Mucosa of rectum (tissue), 2 donors: ENCODE measurements at regions not wholly inside any gene's neighbourhood (a gene's known extent, or its start where the extent isn't known, plus 50 kb on each side); places are given as distances from the start of the nearest gene placed in this dataset.

Experiments used
- H3K27ac ChIP-seq, 2 donors: one replicate each; pipeline ENCODE4 v1.7.0; 2013; ENCODE audit warnings: inconsistent platforms in 2 of 2, low read depth in 2 of 2, low read length in 2 of 2
- H3K27me3 ChIP-seq, 2 donors: one replicate each; pipeline ENCODE4 v1.7.0; 2013; ENCODE audit warnings: low read length in 2 of 2; ENCODE audit not compliant: control insufficient read depth in 2 of 2, insufficient read depth in 2 of 2
- H3K36me3 ChIP-seq, 2 donors: one replicate each; pipeline ENCODE4 v1.7.0; 2013; ENCODE audit warnings: low read length in 2 of 2; ENCODE audit not compliant: control insufficient read depth in 2 of 2, insufficient read depth in 2 of 2
- H3K4me1 ChIP-seq, 2 donors: one replicate each; pipeline ENCODE4 v1.7.0; 2013; ENCODE audit warnings: low read length in 2 of 2, mild to moderate bottlenecking in 1 of 2; ENCODE audit not compliant: control insufficient read depth in 2 of 2, insufficient read depth in 2 of 2
- H3K4me3 ChIP-seq, 2 donors: one replicate each; pipeline ENCODE4 v1.7.0; 2013; ENCODE audit warnings: low read length in 2 of 2
- H3K9ac ChIP-seq, 2 donors: one replicate each; pipeline ENCODE4 v1.7.0; 2013; ENCODE audit warnings: low read length in 2 of 2, low read depth in 1 of 2, mild to moderate bottlenecking in 1 of 2
- H3K9me3 ChIP-seq, 2 donors: one replicate each; pipeline ENCODE4 v1.7.0; 2013; ENCODE audit warnings: low read length in 2 of 2; ENCODE audit not compliant: control insufficient read depth in 2 of 2
- donor health status: healthy.
- donor health status: Normal muscosa, but diverticular disease.

DNA sequence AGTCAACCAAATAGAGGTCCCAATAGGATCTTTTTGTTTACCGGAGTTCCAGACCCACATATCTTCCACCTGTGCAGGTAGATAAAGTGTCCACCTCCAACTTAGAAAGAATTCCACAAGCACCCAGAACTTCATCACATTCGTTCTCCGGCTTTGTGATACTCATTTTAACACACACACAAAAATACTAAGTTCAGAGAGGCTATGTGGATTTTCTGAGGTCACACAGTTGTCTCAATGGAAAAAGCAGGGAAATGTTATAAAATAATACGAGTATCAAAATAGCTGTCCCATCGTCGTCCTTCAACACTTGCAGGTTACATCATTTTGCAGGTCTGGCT, 137.5 kb downstream of the TMCO5A start:
- no peaks in the 10 kb centered on the region for H3K27me3 ChIP-seq
- peak overlapping the region; percentile 74 to 77 for H3K4me3 ChIP-seq
- H3K36me3 ChIP-seq: no peaks in the 10 kb centered on the region
- peak overlapping the region; percentile 92 to 94 for H3K27ac ChIP-seq
- no peaks in the 10 kb centered on the region for H3K9me3 ChIP-seq
- peaks cover 28 to 44% of the 10 kb centered on the region in 2 donors for H3K4me1 ChIP-seq
- H3K9ac ChIP-seq: peak overlapping the region; percentile 52 to 73

DNA sequence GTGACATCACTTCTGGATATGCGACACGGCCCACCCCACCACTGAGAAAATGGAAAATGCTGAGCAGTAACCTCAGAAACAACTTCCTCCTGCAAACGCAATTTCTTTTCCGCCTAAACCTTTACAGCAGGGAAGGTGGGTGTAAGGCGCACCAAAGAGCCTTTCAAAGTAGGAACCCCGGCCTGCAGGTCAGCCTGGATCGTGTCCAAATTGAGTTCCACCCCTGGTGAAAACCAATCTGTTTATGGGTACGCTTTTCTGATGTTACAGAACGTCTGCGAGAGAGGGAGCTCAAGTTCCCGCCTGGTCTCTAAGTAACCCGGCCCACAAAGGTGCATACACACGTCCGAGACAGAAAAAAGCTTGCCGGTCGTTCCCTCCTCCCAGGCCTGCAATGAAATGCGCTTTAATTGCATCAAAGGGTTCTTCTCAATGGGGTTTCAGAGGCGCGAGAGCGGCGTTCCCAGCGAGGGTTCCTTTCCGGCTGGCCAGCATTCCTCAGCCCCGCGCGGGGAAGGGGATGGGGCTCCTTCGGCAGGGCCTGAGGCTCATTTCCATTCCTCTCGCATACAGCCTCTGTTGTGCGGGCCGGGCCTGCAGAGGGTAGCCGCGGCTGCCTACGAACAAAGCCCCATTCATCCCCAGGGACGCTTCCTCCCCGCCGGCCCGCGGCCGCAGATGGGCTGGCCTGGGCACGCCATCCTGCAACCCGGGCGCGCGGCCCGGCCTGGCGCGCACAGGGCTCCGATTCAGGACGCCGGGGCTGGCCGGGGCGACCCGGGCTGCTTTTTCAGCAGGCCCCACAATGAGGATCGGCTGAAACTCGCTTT, 138.1 kb downstream of the TMCO5A start:
- Histone ChIP-seq H3K36me3 (no peaks in the 10 kb centered on the region), H3K4me1 (peaks cover 28 to 44% of the 10 kb centered on the region in 2 donors), H3K9ac (peak overlapping the region; percentile 52 to 73), H3K27ac (peak overlapping the region; percentile 92 to 94), H3K27me3 (no peaks in the 10 kb centered on the region), H3K9me3 (no peaks in the 10 kb centered on the region), H3K4me3 (peak overlapping the region; percentile 74 to 77)

DNA sequence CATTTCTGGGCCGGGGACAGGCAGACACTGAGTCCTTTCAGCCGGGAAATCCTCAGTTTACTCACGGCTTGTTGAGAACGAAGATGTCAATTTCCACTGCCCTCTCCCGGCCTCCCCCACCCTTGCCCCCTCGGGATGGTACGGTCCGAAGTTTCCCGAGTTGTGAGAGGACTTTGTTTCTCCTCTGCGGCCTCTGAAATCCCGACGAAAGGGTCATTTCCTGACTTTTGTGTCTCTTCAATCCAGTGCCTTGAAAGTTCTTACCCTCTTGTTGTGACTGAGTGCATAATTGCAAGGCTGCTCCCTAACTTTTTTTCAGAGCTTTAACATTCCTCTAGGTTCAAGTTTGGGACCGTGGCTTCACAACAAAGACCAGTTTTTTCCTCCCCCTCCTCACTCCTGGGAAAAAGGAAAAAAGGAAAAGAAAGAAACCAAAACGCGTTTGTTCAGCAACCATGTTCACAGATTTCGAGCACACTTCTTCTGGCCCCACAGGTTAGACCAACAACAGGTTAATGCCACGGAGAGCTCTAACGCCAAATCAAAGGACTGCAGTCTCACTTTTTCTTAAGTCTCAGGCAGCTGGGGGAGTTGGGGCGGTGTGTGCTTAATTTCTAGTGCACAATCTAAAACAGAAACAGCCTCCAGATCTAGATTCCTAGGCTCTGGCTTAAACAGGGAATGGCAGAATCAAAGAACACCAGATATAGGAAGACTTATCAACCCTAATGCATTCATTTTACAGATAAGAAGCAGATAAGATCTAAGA, 138.9 kb downstream of the TMCO5A start:
- H3K9me3 ChIP-seq: no peaks in the 10 kb centered on the region
- H3K27ac ChIP-seq: peak overlapping the region; percentile 92 to 94
- H3K4me3 ChIP-seq: peak overlapping the region; percentile 74 to 77
- H3K9ac ChIP-seq: peak overlapping the region; percentile 52 to 73
- no peaks in the 10 kb centered on the region for H3K27me3 ChIP-seq
- peaks cover 28 to 44% of the 10 kb centered on the region in 2 donors for H3K4me1 ChIP-seq
- H3K36me3 ChIP-seq: no peaks in the 10 kb centered on the region

DNA sequence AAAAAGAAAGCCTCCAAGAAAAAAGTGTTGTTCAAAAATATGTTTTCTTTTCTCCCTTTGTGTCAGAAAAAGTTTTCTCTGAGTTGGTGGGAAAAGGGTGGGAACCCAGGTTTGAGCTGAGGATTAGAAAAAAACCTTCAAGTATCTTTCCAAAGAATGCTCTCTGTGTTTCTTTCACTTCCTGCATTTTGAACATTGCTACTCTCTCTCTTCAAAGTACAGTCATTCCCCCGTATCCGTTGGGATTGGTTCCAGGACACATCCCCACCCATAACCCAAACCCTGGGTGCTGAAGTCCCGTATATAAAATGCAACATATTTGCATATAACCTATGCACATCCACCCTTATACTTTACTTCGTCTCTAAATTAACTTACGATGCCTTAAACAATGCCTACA, 139.6 kb downstream of the TMCO5A start:
- H3K9ac ChIP-seq: peak overlapping the region in 1 of 2 donors; percentile 73
- H3K4me3 ChIP-seq: peak overlapping the region in 1 of 2 donors; percentile 77
- H3K27me3 ChIP-seq: no peaks in the 10 kb centered on the region
- no peaks in the 10 kb centered on the region for H3K9me3 ChIP-seq
- no peaks in the 10 kb centered on the region for H3K36me3 ChIP-seq
- peak overlapping the region; percentile 92 to 94 for H3K27ac ChIP-seq
- peaks cover 23 to 38% of the 10 kb centered on the region in 2 donors for H3K4me1 ChIP-seq

DNA sequence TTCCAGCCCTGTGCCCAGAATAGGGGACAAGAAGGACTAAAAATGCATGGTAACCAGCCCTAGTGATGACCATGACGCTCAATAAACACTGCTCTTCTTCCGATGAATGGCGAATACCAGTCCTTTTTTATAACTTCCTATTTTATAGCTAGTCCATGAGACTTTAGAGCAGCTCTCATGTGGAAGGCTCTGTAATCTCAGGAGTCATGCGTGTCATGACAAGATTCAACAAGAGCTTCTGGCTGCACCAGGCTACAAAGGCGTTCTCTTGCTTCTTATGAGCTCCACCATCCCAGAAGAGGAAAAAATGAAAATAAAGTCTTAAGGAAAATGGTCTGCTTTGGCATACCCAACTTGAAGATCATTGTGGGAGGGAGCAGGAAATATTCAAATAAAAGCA, 141.0 kb downstream of the TMCO5A start:
- H3K36me3 ChIP-seq: no peaks in the 10 kb centered on the region
- no peak overlapping the region for H3K9ac ChIP-seq
- H3K9me3 ChIP-seq: no peaks in the 10 kb centered on the region
- H3K4me1 ChIP-seq: peaks cover 12 to 26% of the 10 kb centered on the region in 2 donors
- no peaks in the 10 kb centered on the region for H3K27me3 ChIP-seq
- no peak overlapping the region for H3K4me3 ChIP-seq
- H3K27ac ChIP-seq: no peak overlapping the region

DNA sequence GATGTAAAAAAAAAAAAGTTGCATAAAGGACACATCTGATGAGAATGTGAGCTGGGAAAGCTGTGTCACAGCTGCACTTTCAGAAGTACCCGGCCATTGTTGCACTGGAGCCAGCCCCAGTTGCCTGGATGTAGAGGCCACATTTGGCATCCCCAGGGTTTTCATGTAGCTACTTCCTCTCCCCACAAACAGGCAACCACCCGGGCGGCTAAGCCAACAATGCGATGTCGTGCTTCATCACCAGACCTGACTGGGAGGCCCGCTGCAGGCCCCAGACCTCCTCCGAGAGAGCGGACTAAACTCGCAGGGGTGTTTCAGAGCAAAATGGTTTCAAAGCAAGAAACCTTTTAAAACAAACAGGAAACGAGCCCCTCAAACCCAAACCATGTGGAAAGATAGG, 142.3 kb downstream of the TMCO5A start:
- H3K9ac ChIP-seq: no peak overlapping the region
- H3K27me3 ChIP-seq: no peaks in the 10 kb centered on the region
- no peaks in the 10 kb centered on the region for H3K36me3 ChIP-seq
- no peaks in the 10 kb centered on the region for H3K9me3 ChIP-seq
- H3K4me1 ChIP-seq: peaks cover 10 to 18% of the 10 kb centered on the region in 2 donors
- no peak overlapping the region for H3K27ac ChIP-seq
- H3K4me3 ChIP-seq: no peak overlapping the region

DNA sequence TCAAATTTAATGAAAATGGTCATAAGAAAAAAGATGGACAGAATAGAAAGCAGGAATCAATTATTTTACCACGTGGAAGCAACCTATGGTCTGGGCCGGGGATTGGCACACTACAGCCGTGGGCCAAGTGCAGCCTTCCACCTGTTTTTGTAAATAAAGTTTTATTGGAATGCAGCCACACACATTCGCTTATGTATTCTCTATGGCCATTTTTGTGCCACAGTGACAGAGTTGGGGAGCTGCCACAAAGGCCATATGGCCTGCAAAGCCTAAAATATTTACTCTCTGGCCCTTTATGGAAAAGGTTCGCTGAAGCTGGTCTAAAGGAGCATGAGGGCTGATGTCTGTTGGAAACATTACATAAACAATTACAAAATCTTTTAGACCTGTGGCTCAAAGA, 144.8 kb downstream of the TMCO5A start:
- no peaks in the 10 kb centered on the region for H3K36me3 ChIP-seq
- H3K4me1 ChIP-seq: peaks cover under 1 to 2% of the 10 kb centered on the region in 2 donors
- H3K27me3 ChIP-seq: no peaks in the 10 kb centered on the region
- H3K4me3 ChIP-seq: no peak overlapping the region
- no peak overlapping the region for H3K27ac ChIP-seq
- no peak overlapping the region for H3K9ac ChIP-seq
- H3K9me3 ChIP-seq: no peaks in the 10 kb centered on the region

DNA sequence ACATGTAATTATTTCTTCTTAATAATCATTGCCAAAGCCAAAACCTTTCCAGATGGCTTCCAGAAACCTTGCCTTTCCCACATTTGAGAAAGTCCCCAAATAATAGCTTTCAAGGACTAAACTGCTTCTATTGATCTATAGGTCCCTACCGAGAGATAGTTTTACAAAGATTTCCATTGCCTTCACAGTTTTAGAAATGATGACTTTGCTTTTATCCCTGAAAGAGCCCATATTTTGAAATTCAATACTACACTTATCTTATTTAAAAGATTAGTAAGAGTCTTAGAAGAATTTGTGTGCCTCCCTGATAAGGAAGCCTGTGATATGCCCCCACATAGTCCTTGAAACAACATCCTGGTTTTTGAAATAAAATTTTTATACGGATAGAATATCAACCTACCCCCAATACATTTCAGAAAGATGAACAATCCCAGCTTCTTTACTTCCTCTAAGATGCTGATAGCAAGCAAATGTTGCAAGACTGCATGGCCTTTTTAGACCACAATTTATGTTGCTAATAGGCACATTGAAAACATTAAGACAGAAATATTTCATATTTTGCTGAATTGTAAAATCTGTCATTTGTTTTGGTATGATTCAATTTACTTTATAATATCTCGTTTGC, 146.3 kb downstream of the TMCO5A start:
- Histone ChIP-seq H3K9ac (no peak overlapping the region), H3K27ac (no peak overlapping the region), H3K27me3 (no peaks in the 10 kb centered on the region), H3K4me3 (no peak overlapping the region), H3K4me1 (no peaks in the 10 kb centered on the region), H3K9me3 (no peaks in the 10 kb centered on the region), H3K36me3 (no peaks in the 10 kb centered on the region)

DNA sequence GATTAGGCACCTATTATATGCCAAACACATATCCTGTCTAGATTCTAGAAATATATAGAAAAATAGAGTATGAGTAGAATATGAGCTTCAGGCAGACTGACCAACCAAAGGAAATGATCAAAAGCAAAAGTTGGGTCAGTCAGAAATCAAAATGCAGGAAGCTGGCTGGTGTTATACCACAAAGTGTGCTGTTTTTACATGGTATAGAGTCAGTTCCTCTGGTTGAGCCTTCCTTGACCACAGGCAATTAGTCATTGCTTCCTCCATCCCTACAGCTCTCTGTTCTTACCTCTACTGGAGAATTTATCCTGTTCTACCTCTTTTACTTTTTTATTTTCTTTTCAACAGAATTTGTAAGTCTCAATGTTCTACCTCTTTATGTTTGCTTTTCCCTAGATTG, 149.8 kb downstream of the TMCO5A start:
- H3K36me3 ChIP-seq: no peaks in the 10 kb centered on the region
- H3K27ac ChIP-seq: no peak overlapping the region
- no peak overlapping the region for H3K4me3 ChIP-seq
- H3K4me1 ChIP-seq: peaks cover 0 to 3% of the 10 kb centered on the region in 2 donors
- no peak overlapping the region for H3K9ac ChIP-seq
- H3K9me3 ChIP-seq: no peaks in the 10 kb centered on the region
- H3K27me3 ChIP-seq: no peaks in the 10 kb centered on the region

DNA sequence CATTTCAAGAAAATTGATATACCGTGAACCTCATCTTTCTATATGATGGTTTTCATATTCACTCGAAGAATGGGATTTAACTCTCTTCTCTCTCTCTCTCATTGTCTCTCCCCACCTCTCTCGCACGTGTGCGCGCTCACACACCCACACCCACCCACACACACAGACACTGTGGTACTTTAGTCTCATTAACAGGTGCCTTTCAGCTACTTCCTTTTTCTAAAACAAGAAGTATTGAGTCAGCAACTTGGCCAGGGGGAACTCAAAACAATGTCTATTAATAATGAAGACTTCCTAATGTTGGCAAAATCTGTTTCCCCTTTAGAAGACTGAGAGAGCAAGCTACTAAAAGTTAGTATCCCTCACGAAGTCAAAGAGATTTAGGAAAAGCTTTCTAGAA, 150.7 kb downstream of the TMCO5A start:
- Histone ChIP-seq H3K27ac (no peak overlapping the region), H3K9me3 (no peaks in the 10 kb centered on the region), H3K9ac (no peak overlapping the region), H3K27me3 (no peaks in the 10 kb centered on the region), H3K4me1 (peaks cover 0 to 3% of the 10 kb centered on the region in 2 donors), H3K4me3 (no peak overlapping the region), H3K36me3 (no peaks in the 10 kb centered on the region)
